Endodermal cell (in vitro differentiated cells): ENCODE measurements at regions not wholly inside any gene's neighbourhood (a gene's known extent, or its start where the extent isn't known, plus 50 kb on each side); places are given as distances from the start of the nearest gene placed in this dataset.

Experiments used
- DNase-seq: peaks from one replicate; pipeline ENCODE4 v3.0.0-alpha.2; 2017
- H3K27ac ChIP-seq: 2 replicates; pipeline ENCODE4 v1.5.1; 2013; ENCODE audit warnings: mild to moderate bottlenecking, low read depth, low read length, moderate library complexity
- H3K27me3 ChIP-seq: 2 replicates; pipeline ENCODE4 v1.6.1; 2013; ENCODE audit warnings: mild to moderate bottlenecking, low read length, moderate library complexity; ENCODE audit not compliant: insufficient read depth, control insufficient read depth, poor library complexity, severe bottlenecking
- H3K36me3 ChIP-seq: 2 replicates; pipeline ENCODE4 v1.7.0; 2013; ENCODE audit warnings: mild to moderate bottlenecking, low read length, moderate library complexity; ENCODE audit not compliant: control insufficient read depth, insufficient read depth
- H3K4me1 ChIP-seq: one replicate; pipeline ENCODE4 v1.7.0; 2013; ENCODE audit warnings: low read length; ENCODE audit not compliant: control insufficient read depth, insufficient read depth
- H3K4me3 ChIP-seq: 2 replicates; pipeline ENCODE4 v1.5.1; 2013; ENCODE audit warnings: mild to moderate bottlenecking, low read length, moderate library complexity
- H3K9ac ChIP-seq: 2 replicates; pipeline ENCODE4 v1.6.1; 2013; ENCODE audit warnings: mild to moderate bottlenecking, low read length, moderate library complexity; ENCODE audit not compliant: poor library complexity, severe bottlenecking; ENCODE audit errors: extremely low read depth
- H3K9me3 ChIP-seq: 2 replicates; pipeline ENCODE4 v1.6.1; 2013; ENCODE audit warnings: mild to moderate bottlenecking, low read length, moderate library complexity; ENCODE audit not compliant: control insufficient read depth
- H3K27ac Mint-ChIP-seq: 2 replicates; pipeline ENCODE4 v1.8.0; 2020; ENCODE audit warnings: mixed read lengths
- H3K27me3 Mint-ChIP-seq: 2 replicates; pipeline ENCODE4 v1.8.0; 2021; ENCODE audit warnings: mild to moderate bottlenecking, mixed read lengths; ENCODE audit not compliant: insufficient read depth
- H3K36me3 Mint-ChIP-seq: 2 replicates; pipeline ENCODE4 v1.8.0; 2020; ENCODE audit warnings: low read depth, mixed read lengths
- H3K4me1 Mint-ChIP-seq: 2 replicates; pipeline ENCODE4 v1.8.0; 2020; ENCODE audit warnings: mixed read lengths
- H3K4me3 Mint-ChIP-seq: 2 replicates; pipeline ENCODE4 v1.8.0; 2020; ENCODE audit warnings: mild to moderate bottlenecking, moderate library complexity, mixed read lengths
- H3K9me3 Mint-ChIP-seq: 2 replicates; pipeline ENCODE4 v1.8.0; 2020; ENCODE audit warnings: mild to moderate bottlenecking, mixed read lengths
- CTCF ChIP-seq: fragments of 200-600 bp; sonication (generic); conservative IDR thresholded peaks from 2 replicates; pipeline ENCODE4 v1.5.0; 2021; ENCODE audit warnings: antibody characterized with exemption, mild to moderate bottlenecking
- WGBS, 2 experiments: methylation state at CpG; one replicate each; pipeline versions ENCODE4 v1.1.5 to v1.1.7; 2013; ENCODE audit warnings: missing lambda C conversion rate in 2 of 2, mixed read lengths in 1 of 2; ENCODE audit not compliant: insufficient coverage in 1 of 2, insufficient read length in 1 of 2; 5-methylcytosine and 5-hydroxymethylcytosine counted together

- no peak overlapping the region for H3K9ac ChIP-seq
- no peak overlapping the region for H3K4me3 Mint-ChIP-seq
- TF ChIP-seq CTCF: no peak
- no peaks in the 10 kb centered on the region for H3K27me3 ChIP-seq
- H3K4me1 Mint-ChIP-seq: peaks cover 14% of the 10 kb centered on the region
- no peak overlapping the region for H3K27ac Mint-ChIP-seq
- H3K9me3 ChIP-seq: no peaks in the 10 kb centered on the region
- no peaks in the 10 kb centered on the region for H3K36me3 Mint-ChIP-seq
- no peak overlapping the region for H3K4me3 ChIP-seq
- peak; percentile 47 for DNase-seq
- no peak overlapping the region for H3K27ac ChIP-seq
- no peaks in the 10 kb centered on the region for H3K9me3 Mint-ChIP-seq
- no peaks in the 10 kb centered on the region for H3K27me3 Mint-ChIP-seq
- H3K4me1 ChIP-seq: peaks cover 10% of the 10 kb centered on the region
- 87% methylated on average over 3 of the region's 3 CpGs; no CpG with 5 or more reads in 1 of the 2 experiments for WGBS, 2 experiments
- no peaks in the 10 kb centered on the region for H3K36me3 ChIP-seq
Measured at GRCh38 chr13:80665792-80666333, 324.9 kb upstream of the SPRY2 start.

- Mint-ChIP-seq H3K27me3 (no peaks in the 10 kb centered on the region), H3K4me1 (peaks cover 14% of the 10 kb centered on the region), H3K36me3 (no peaks in the 10 kb centered on the region), H3K9me3 (no peaks in the 10 kb centered on the region), H3K4me3 (no peak overlapping the region), H3K27ac (peak overlapping the region; percentile 67)
- TF ChIP-seq CTCF: no peak
- no peak overlapping the region for H3K4me3 ChIP-seq
- H3K4me1 ChIP-seq: peaks cover 10% of the 10 kb centered on the region
- H3K9ac ChIP-seq: no peak overlapping the region
- no peaks in the 10 kb centered on the region for H3K9me3 ChIP-seq
- no peak overlapping the region for H3K27ac ChIP-seq
- no peak for DNase-seq
- H3K36me3 ChIP-seq: no peaks in the 10 kb centered on the region
- no peaks in the 10 kb centered on the region for H3K27me3 ChIP-seq
Measured at GRCh38 chr13:80664950-80665349, 324.0 kb upstream of the SPRY2 start.

- H3K27me3 ChIP-seq: no peaks in the 10 kb centered on the region
- TF ChIP-seq CTCF: no peak
- H3K4me1 ChIP-seq: peaks cover 10% of the 10 kb centered on the region
- Mint-ChIP-seq H3K36me3 (no peaks in the 10 kb centered on the region), H3K4me3 (no peak overlapping the region), H3K4me1 (peaks cover 14% of the 10 kb centered on the region), H3K9me3 (peaks cover 1% of the 10 kb centered on the region), H3K27ac (no peak overlapping the region), H3K27me3 (no peaks in the 10 kb centered on the region)
- no peak overlapping the region for H3K27ac ChIP-seq
- no peak overlapping the region for H3K9ac ChIP-seq
- H3K36me3 ChIP-seq: no peaks in the 10 kb centered on the region
- H3K9me3 ChIP-seq: no peaks in the 10 kb centered on the region
- no peak overlapping the region for H3K4me3 ChIP-seq
- WGBS, 2 experiments: no CpG with 5 or more reads among the region's 1 CpG
- DNase-seq: no peak
Measured at GRCh38 chr13:80663788-80664187, 322.9 kb upstream of the SPRY2 start.
